Panc1 (cell line): ENCODE measurements at regions not wholly inside any gene's neighbourhood (a gene's known extent, or its start where the extent isn't known, plus 50 kb on each side); places are given as distances from the start of the nearest gene placed in this dataset.
A peak's percentile ranks its signal among the peaks of the same experiment; 100 is the strongest.

Experiments
- ATAC-seq: fragments of 200-7000 bp; cut with Tn5 transposase; 2 replicates; pipeline ENCODE4 v1.9.1; 2020; ENCODE audit warnings: mild to moderate bottlenecking, moderate library complexity
- BruUV-seq: library from RNA; stranded (reverse); fragments of 400-500 nt; replicated peaks from 2 replicates; lab custom pipeline; 2021; lab: Mats Ljungman, UMichigan
- CTCF ChIA-PET: fragments of 300-600 bp; sonication (Branson Sonifier 250); formaldehyde crosslinking; loops from one replicate; lab custom pipeline; 2022; ENCODE audit warnings: antibody characterized with exemption; lab: Charles Lee
- POLR2A ChIA-PET: fragments of 300-600 bp; sonication (Branson Sonifier 250); formaldehyde crosslinking; loops from one replicate; lab custom pipeline; 2022; ENCODE audit warnings: antibody characterized with exemption; lab: Charles Lee
- DNase-seq: peaks from one replicate; pipeline ENCODE4 v3.0.0-alpha.2; 2010; ENCODE audit warnings: low read depth, low spot score
- H3K27ac ChIP-seq: 2 replicates; pipeline ENCODE4 v1.5.1; 2011; ENCODE audit warnings: mild to moderate bottlenecking, low read length, inconsistent platforms
- H3K27me3 ChIP-seq: fragments of 200-500 bp; sonication (Bioruptor generic); 2 replicates; pipeline ENCODE4 v1.6.0; 2014; ENCODE audit warnings: low read length, inconsistent platforms; ENCODE audit not compliant: control insufficient read depth, insufficient read depth
- H3K36me3 ChIP-seq: fragments of 200-500 bp; sonication (Bioruptor generic); 2 replicates; pipeline ENCODE4 v1.5.1; 2014; ENCODE audit warnings: inconsistent platforms, mild to moderate bottlenecking, low read length, moderate library complexity; ENCODE audit not compliant: control insufficient read depth, insufficient read depth
- H3K4me1 ChIP-seq: 2 replicates; pipeline ENCODE4 v1.5.1; 2011; ENCODE audit warnings: inconsistent platforms, mild to moderate bottlenecking, low read length, moderate library complexity; ENCODE audit not compliant: control insufficient read depth, insufficient read depth
- H3K4me3 ChIP-seq, 2 experiments: 2 replicates each; pipeline ENCODE4 v1.5.1; 2011 to 2012; ENCODE audit warnings: low read depth in 2 of 2, low read length in 2 of 2, mild to moderate bottlenecking in 2 of 2, inconsistent platforms in 1 of 2, moderate library complexity in 1 of 2
- H3K9me3 ChIP-seq: fragments of 200-500 bp; sonication (Bioruptor generic); 2 replicates; pipeline ENCODE4 v1.5.1; 2014; ENCODE audit warnings: low read depth, mild to moderate bottlenecking, inconsistent platforms, low read length, moderate library complexity; ENCODE audit not compliant: control insufficient read depth, insufficient read depth
- POLR2AphosphoS5 ChIP-seq: IDR thresholded peaks from 2 replicates; pipeline ENCODE4 v1.6.1; 2012; ENCODE audit warnings: mild to moderate bottlenecking, low read depth, low read length, moderate library complexity
- SIN3A ChIP-seq: IDR thresholded peaks from 2 replicates; pipeline ENCODE4 v1.6.1; 2012; ENCODE audit warnings: low read depth, mild to moderate bottlenecking, low read length, moderate library complexity, borderline replicate concordance; ENCODE audit not compliant: insufficient read depth
- TCF7L2 ChIP-seq: IDR thresholded peaks from 2 replicates; pipeline ENCODE4 v1.6.1; 2011; ENCODE audit warnings: mild to moderate bottlenecking, low read depth, low read length, inconsistent platforms
- in situ Hi-C: cut with HindIII; loops from 2 replicates; pipeline ENCODE4 v1.10.0; 2016; ENCODE audit warnings: low sequenced_read_pairs, low pct_unique_long_range_greater_than_20kb
- intact Hi-C: fragments of 100-400 bp; cut with micrococcal nuclease; formaldehyde crosslinking; loops from one replicate; pipeline ENCODE4 v1.10.0; 2022; ENCODE audit not compliant: unreplicated experiment
- TF ChIP-seq, protein P1 (sequence below), 2 experiments: IDR thresholded peaks; 2 replicates each; pipeline ENCODE4 v1.6.1; 2011 to 2012; ENCODE audit warnings: low read depth in 2 of 2, control low read depth in 1 of 2, low read length in 1 of 2, mild to moderate bottlenecking in 1 of 2, moderate library complexity in 1 of 2; ENCODE audit not compliant: insufficient read depth in 1 of 2
- TF ChIP-seq, protein P2 (sequence below): fragments of 450-650 bp; IDR thresholded peaks from 2 replicates; pipeline ENCODE4 v1.5.1; 2017; ENCODE audit warnings: mild to moderate bottlenecking

- TF ChIP-seq TCF7L2 = no peak
- TF ChIP-seq, protein P1, sequence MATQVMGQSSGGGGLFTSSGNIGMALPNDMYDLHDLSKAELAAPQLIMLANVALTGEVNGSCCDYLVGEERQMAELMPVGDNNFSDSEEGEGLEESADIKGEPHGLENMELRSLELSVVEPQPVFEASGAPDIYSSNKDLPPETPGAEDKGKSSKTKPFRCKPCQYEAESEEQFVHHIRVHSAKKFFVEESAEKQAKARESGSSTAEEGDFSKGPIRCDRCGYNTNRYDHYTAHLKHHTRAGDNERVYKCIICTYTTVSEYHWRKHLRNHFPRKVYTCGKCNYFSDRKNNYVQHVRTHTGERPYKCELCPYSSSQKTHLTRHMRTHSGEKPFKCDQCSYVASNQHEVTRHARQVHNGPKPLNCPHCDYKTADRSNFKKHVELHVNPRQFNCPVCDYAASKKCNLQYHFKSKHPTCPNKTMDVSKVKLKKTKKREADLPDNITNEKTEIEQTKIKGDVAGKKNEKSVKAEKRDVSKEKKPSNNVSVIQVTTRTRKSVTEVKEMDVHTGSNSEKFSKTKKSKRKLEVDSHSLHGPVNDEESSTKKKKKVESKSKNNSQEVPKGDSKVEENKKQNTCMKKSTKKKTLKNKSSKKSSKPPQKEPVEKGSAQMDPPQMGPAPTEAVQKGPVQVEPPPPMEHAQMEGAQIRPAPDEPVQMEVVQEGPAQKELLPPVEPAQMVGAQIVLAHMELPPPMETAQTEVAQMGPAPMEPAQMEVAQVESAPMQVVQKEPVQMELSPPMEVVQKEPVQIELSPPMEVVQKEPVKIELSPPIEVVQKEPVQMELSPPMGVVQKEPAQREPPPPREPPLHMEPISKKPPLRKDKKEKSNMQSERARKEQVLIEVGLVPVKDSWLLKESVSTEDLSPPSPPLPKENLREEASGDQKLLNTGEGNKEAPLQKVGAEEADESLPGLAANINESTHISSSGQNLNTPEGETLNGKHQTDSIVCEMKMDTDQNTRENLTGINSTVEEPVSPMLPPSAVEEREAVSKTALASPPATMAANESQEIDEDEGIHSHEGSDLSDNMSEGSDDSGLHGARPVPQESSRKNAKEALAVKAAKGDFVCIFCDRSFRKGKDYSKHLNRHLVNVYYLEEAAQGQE (IDR thresholded peaks at IDR 0.05; ENCODE audit: insufficient read depth in 1 of 2, low read depth in 2 of 2, low read length in 1 of 2) = no peak
- no peak for TF ChIP-seq POLR2AphosphoS5
- no peak for TF ChIP-seq SIN3A
- TF ChIP-seq, protein P2, sequence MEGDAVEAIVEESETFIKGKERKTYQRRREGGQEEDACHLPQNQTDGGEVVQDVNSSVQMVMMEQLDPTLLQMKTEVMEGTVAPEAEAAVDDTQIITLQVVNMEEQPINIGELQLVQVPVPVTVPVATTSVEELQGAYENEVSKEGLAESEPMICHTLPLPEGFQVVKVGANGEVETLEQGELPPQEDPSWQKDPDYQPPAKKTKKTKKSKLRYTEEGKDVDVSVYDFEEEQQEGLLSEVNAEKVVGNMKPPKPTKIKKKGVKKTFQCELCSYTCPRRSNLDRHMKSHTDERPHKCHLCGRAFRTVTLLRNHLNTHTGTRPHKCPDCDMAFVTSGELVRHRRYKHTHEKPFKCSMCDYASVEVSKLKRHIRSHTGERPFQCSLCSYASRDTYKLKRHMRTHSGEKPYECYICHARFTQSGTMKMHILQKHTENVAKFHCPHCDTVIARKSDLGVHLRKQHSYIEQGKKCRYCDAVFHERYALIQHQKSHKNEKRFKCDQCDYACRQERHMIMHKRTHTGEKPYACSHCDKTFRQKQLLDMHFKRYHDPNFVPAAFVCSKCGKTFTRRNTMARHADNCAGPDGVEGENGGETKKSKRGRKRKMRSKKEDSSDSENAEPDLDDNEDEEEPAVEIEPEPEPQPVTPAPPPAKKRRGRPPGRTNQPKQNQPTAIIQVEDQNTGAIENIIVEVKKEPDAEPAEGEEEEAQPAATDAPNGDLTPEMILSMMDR = no peak
- no peaks in the 10 kb centered on the region for H3K9me3 ChIP-seq
- H3K27me3 ChIP-seq = no peaks in the 10 kb centered on the region
- ATAC-seq (0 out of 2 replicates have a peak, but pooled peaks have one; percentile 18), DNase-seq (no peak)
- H3K27ac ChIP-seq = no peak overlapping the region
- in situ Hi-C loops (no loop called here), intact Hi-C loops (no loop called here)
- no peak overlapping the region for H3K4me3 ChIP-seq
- CTCF ChIA-PET = interaction anchor here (0.5 kb wide), 1 partner anchor 564 kb away, joined by 4 read pairs; no protein-coding TSS in a partner anchor
- H3K4me1 ChIP-seq = no peaks in the 10 kb centered on the region
- BruUV-seq = no TSS peak
- no peaks in the 10 kb centered on the region for H3K36me3 ChIP-seq
- POLR2A ChIA-PET = no interaction called here
Measured at GRCh38 chr2:128607911-128608506, 289.3 kb upstream of the HS6ST1 start.

- in situ Hi-C loops = no loop called here
- ATAC-seq = no peak
- TF ChIP-seq SIN3A (no peak), POLR2AphosphoS5 (no peak), TCF7L2 (no peak)
- TF ChIP-seq, protein P1 (IDR thresholded peaks at IDR 0.05; ENCODE audit: insufficient read depth in 1 of 2, low read depth in 2 of 2, low read length in 1 of 2) = no peak
- TF ChIP-seq, protein P2 = no peak
- DNase-seq = no peak
- H3K27me3 ChIP-seq = no peaks in the 10 kb centered on the region
- H3K4me3 ChIP-seq = no peak overlapping the region
- BruUV-seq = no TSS peak
- no peaks in the 10 kb centered on the region for H3K36me3 ChIP-seq
- H3K27ac ChIP-seq = no peak overlapping the region
- ChIA-PET CTCF (no interaction called here), POLR2A (no interaction called here)
- no peaks in the 10 kb centered on the region for H3K9me3 ChIP-seq
- no peaks in the 10 kb centered on the region; the same call in 1 of the 2 replicates for H3K4me1 ChIP-seq
- intact Hi-C loops = no loop called here
Measured at GRCh38 chr2:128608921-128609880, 290.5 kb upstream of the HS6ST1 start.
